ENCODE measurements at regions not wholly inside any gene's neighbourhood (a gene's known extent, or its start where the extent isn't known, plus 50 kb on each side); places are given as distances from the start of the nearest gene placed in this dataset.

- TF ChIP-seq CTCF (conservative IDR thresholded peaks at IDR 0.05) (no peak), ZFX (IDR thresholded peaks at IDR 0.05) (no peak)
These were observed 362.7 kb upstream of the SHH start for GRCh38 chr7:156175003-156175402.

All from C4-2B (cell line).